Left ventricle myocardium inferior (tissue), 1 donor: ENCODE measurements at regions not wholly inside any gene's neighbourhood (a gene's known extent, or its start where the extent isn't known, plus 50 kb on each side); places are given as distances from the start of the nearest gene placed in this dataset.

Experiments used
- DNase-seq: peaks from one replicate; pipeline ENCODE4 v3.0.0-alpha.2; 2020
- H3K27ac ChIP-seq: fragments of 200-600 bp; replicated peaks from 2 replicates; pipeline ENCODE4 v1.8.0; 2021
- H3K27me3 ChIP-seq: fragments of 200-600 bp; 2 replicates; pipeline ENCODE4 v1.8.0; 2021; ENCODE audit warnings: low read depth
- H3K36me3 ChIP-seq: fragments of 200-600 bp; 2 replicates; pipeline ENCODE4 v1.8.0; 2021
- H3K4me1 ChIP-seq: fragments of 200-600 bp; 2 replicates; pipeline ENCODE4 v1.8.0; 2021
- H3K4me3 ChIP-seq: fragments of 200-600 bp; 2 replicates; pipeline ENCODE4 v1.8.0; 2021; ENCODE audit warnings: mild to moderate bottlenecking, moderate library complexity
- H3K9me3 ChIP-seq: fragments of 200-600 bp; replicated peaks from 2 replicates; pipeline ENCODE4 v1.8.0; 2021
- intact Hi-C: fragments of 100-400 bp; cut with micrococcal nuclease; formaldehyde crosslinking; loops from one replicate; pipeline ENCODE4 v1.11.0; 2022
- TF ChIP-seq, protein P1 (sequence below): fragments of 200-600 bp; IDR thresholded peaks from 2 replicates; pipeline ENCODE4 v1.8.0; 2021; ENCODE audit warnings: antibody characterized with exemption, mild to moderate bottlenecking, borderline replicate concordance
- donor health status: DM: no; HTN: yes; CAD: no; lungs with severe emphysema.

DNA sequence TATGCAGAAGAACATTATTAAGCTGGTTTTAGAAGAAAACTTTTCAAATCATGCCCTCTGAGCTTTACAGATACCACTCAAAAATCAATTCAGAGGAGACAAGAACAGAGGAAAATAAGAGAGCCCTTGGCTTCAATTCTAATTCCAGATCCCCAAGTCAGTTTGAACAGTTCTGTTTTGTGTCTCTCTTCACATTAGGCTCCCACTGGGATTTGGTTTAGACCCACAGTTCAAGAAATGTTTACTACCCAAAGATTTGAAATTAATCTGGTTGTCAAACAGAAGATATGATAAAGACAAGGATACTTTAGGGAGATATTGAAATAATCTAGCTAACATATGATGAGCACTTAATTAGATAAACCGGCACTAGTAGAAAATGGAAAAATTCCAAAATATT, 329.5 kb downstream of the RAD51AP2 start:
- TF ChIP-seq, protein P1, sequence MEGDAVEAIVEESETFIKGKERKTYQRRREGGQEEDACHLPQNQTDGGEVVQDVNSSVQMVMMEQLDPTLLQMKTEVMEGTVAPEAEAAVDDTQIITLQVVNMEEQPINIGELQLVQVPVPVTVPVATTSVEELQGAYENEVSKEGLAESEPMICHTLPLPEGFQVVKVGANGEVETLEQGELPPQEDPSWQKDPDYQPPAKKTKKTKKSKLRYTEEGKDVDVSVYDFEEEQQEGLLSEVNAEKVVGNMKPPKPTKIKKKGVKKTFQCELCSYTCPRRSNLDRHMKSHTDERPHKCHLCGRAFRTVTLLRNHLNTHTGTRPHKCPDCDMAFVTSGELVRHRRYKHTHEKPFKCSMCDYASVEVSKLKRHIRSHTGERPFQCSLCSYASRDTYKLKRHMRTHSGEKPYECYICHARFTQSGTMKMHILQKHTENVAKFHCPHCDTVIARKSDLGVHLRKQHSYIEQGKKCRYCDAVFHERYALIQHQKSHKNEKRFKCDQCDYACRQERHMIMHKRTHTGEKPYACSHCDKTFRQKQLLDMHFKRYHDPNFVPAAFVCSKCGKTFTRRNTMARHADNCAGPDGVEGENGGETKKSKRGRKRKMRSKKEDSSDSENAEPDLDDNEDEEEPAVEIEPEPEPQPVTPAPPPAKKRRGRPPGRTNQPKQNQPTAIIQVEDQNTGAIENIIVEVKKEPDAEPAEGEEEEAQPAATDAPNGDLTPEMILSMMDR: no peak
- DNase-seq: no peak
- no peak overlapping the region for H3K27ac ChIP-seq
- no peaks in the 10 kb centered on the region for H3K36me3 ChIP-seq
- H3K4me1 ChIP-seq: no peaks in the 10 kb centered on the region
- H3K9me3 ChIP-seq: no peaks in the 10 kb centered on the region
- no peak overlapping the region for H3K4me3 ChIP-seq
- intact Hi-C loops: no loop called here
- H3K27me3 ChIP-seq: no peaks in the 10 kb centered on the region

DNA sequence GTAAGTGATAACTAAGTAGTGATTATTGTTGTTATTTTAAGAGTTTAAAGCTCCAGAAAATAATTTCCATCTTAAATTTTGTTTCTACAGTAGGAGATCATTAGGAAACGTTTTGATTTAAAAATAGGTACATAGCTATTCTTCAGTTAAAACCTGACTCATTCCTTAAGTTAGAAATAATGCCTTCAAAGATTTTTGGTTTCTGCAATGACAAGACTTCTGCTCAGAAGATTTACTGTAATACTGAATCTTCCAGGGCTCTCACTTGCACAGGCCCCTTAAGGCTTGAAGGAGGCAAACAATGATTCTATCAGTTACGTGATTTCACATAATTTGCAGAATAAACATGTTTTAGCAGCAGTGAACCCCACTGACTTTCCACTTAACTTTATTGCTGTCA, 333.7 kb downstream of the RAD51AP2 start:
- Histone ChIP-seq H3K9me3 (no peaks in the 10 kb centered on the region), H3K27ac (no peak overlapping the region), H3K4me3 (no peak overlapping the region), H3K27me3 (no peaks in the 10 kb centered on the region), H3K36me3 (no peaks in the 10 kb centered on the region), H3K4me1 (no peaks in the 10 kb centered on the region)
- TF ChIP-seq, protein P1: no peak
- DNase-seq: no peak
- intact Hi-C loops: no loop called here

DNA sequence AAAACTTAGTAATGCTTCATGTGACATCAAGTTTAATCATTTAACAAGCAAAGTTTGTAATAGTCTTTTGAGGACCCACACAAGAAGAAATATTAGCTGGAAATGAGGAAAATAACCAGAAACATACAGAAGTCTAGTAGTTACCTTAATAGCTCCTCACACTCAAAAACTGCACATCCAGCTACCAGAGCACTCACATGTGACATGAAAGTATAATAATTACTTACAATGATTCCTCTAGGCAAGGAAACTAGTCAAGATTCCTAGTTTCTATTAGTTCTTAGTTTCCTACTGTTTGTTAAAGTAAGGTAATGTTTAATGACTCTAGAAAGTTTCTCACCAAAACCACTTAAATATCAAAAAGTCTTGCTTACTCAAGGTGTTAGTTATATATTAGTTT, 335.8 kb downstream of the RAD51AP2 start:
- Histone ChIP-seq H3K27me3 (no peaks in the 10 kb centered on the region), H3K4me1 (no peaks in the 10 kb centered on the region), H3K9me3 (no peaks in the 10 kb centered on the region), H3K27ac (no peak overlapping the region), H3K4me3 (no peak overlapping the region), H3K36me3 (no peaks in the 10 kb centered on the region)
- TF ChIP-seq, protein P1: no peak
- intact Hi-C loops: no loop called here
- DNase-seq: no peak

DNA sequence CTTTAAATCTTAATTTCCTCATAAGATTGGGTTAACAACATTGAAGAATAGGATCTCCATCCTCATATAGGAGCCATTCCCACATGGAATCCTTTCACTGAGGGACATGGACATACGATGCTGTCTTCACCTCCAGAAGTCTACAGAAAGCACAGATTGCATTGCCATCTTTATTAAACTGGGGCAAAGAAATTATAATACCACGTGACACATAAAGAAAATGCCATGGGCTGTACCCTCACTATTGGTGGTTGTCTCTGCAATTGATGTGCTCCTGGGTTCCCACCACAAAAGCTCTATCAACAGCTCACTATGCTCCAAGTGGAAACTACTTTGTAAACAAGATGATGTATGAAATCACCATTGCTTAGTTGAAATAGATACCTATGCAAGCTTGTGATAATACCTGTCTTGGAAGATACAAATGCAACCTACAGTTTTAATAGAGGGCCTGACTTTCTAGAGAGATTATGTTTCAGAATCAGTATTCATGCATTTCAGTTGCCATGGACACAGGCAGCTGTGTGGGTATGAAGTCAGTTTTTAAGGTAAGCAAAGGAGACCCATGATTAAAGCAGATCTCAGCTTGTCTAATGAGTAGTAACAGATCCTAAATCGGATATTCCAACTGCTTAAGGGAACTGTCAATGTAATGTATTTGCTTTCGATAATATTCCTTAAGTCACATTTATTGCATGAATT, 337.0 kb downstream of the RAD51AP2 start:
- no peaks in the 10 kb centered on the region for H3K36me3 ChIP-seq
- TF ChIP-seq, protein P1: no peak
- no peak overlapping the region for H3K27ac ChIP-seq
- intact Hi-C loops: no loop called here
- no peak overlapping the region for H3K4me3 ChIP-seq
- H3K4me1 ChIP-seq: no peaks in the 10 kb centered on the region
- H3K9me3 ChIP-seq: no peaks in the 10 kb centered on the region
- no peak for DNase-seq
- H3K27me3 ChIP-seq: no peaks in the 10 kb centered on the region

DNA sequence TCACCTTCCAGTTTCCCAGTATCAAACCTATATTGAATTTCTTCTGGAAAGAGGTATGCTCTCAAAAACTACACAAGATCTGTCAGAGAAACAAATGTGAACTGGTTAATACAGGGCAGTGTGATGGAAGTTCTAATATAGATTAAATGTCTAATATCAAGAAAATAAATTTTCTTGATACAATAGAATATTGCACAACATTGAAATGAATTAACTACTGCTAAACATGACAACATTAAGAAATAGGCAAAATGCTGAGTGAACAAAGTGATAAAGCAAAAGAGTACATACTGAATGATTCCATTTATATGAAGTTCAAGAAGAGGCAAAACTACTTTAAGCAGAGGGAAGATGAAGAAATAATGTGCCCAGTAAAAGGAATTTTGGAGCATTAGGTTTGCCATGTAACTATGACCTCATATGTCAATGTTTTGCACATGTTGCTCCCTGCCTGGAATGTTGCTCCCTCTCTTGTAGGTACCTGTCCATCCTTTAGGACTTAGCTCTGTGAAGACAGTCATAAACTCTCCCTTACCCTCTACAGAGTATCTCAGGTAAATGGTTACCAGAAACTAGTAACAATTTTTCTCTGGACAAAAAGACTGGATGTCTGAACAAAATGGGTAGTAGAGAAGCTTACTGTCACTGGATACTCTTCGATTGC, 339.0 kb downstream of the RAD51AP2 start:
- Histone ChIP-seq H3K27me3 (no peaks in the 10 kb centered on the region), H3K36me3 (no peaks in the 10 kb centered on the region), H3K4me3 (no peak overlapping the region), H3K27ac (no peak overlapping the region), H3K9me3 (no peaks in the 10 kb centered on the region), H3K4me1 (no peaks in the 10 kb centered on the region)
- intact Hi-C loops: no loop called here
- TF ChIP-seq, protein P1: no peak
- no peak for DNase-seq
